GM12878 (cell line): ENCODE measurements at regions not wholly inside any gene's neighbourhood (a gene's known extent, or its start where the extent isn't known, plus 50 kb on each side); places are given as distances from the start of the nearest gene placed in this dataset.

Source experiments
- ATAC-seq: fragments of 200-7000 bp; cut with Tn5 transposase; 3 replicates; pipeline ENCODE4 v1.9.1; 2020; ENCODE audit warnings: mild to moderate bottlenecking, moderate library complexity
- BruUV-seq: library from RNA; stranded (reverse); fragments of 400-500 nt; replicated peaks from 2 replicates; lab custom pipeline; 2021; lab: Mats Ljungman, UMichigan
- CTCF ChIA-PET: fragments of 300-600 bp; sonication (Branson Sonifier 250); formaldehyde crosslinking; extraction: SDS; loops from one replicate; lab custom pipeline; 2021; ENCODE audit warnings: inconsistent platforms; lab: Yijun Ruan, JAX
- POLR2A ChIA-PET: fragments of 350-600 bp; formaldehyde crosslinking; extraction: SDS; loops from one replicate; lab custom pipeline; 2021; ENCODE audit warnings: inconsistent platforms; lab: Charles Lee
- RAD21 ChIA-PET: fragments of 300-600 bp; sonication (Branson Sonifier 250); formaldehyde crosslinking; loops from one replicate; lab custom pipeline; 2023; ENCODE audit warnings: antibody characterized with exemption; ENCODE audit not compliant: unreplicated experiment; lab: Charles Lee
- SMC1A ChIA-PET: fragments of 300-600 bp; sonication (Branson Sonifier 250); formaldehyde crosslinking; loops from one replicate; lab custom pipeline; 2023; ENCODE audit not compliant: unreplicated experiment, uncharacterized antibody; lab: Charles Lee
- DNase-seq: peaks from one replicate; pipeline ENCODE4 v3.0.0-alpha.2; 2011; ENCODE audit warnings: low read depth, low spot score
- FAIRE-seq: peaks from 3 replicates; lab custom pipeline; 2011; peaks lifted over from hg19 to GRCh38; lab: Jason Lieb, UNC
- H2AFZ ChIP-seq: 2 replicates; pipeline ENCODE4 v1.6.0; 2011; ENCODE audit warnings: low read depth, low read length, control low read depth; ENCODE audit not compliant: control insufficient read depth
- H3K27ac ChIP-seq: 2 replicates; pipeline ENCODE4 v1.5.1; 2011; ENCODE audit warnings: control low read depth; ENCODE audit not compliant: control insufficient read depth, insufficient read depth
- H3K27me3 ChIP-seq, 2 experiments: replicated peaks in 1 of 2; 2 replicates each; pipeline versions ENCODE4 v1.6.0 to v1.6.1; 2011; ENCODE audit warnings: low read length in 1 of 2; ENCODE audit not compliant: control insufficient read depth in 2 of 2, insufficient read depth in 2 of 2
- H3K36me3 ChIP-seq, 2 experiments: 2 replicates each; pipeline ENCODE4 v1.5.1; 2011; ENCODE audit warnings: low read length in 1 of 2; ENCODE audit not compliant: control insufficient read depth in 2 of 2, insufficient read depth in 2 of 2
- H3K4me1 ChIP-seq: 2 replicates; pipeline ENCODE4 v1.6.1; 2011; ENCODE audit warnings: mild to moderate bottlenecking, low read length, moderate library complexity, mixed read lengths; ENCODE audit not compliant: control insufficient read depth, insufficient read depth
- H3K4me2 ChIP-seq: 2 replicates; pipeline ENCODE4 v1.6.0; 2011; ENCODE audit warnings: control low read depth; ENCODE audit not compliant: control insufficient read depth, insufficient read depth
- H3K4me3 ChIP-seq: fragments of 200-600 bp; sonication (generic); 2 replicates; pipeline ENCODE4 v1.5.1; 2016
- H3K79me2 ChIP-seq: 2 replicates; pipeline ENCODE4 v1.6.0; 2011; ENCODE audit warnings: low read length; ENCODE audit not compliant: control insufficient read depth, insufficient read depth
- H3K9ac ChIP-seq: 2 replicates; pipeline ENCODE4 v1.8.0; 2011; ENCODE audit warnings: low read length, control low read depth, mixed read lengths; ENCODE audit not compliant: control insufficient read depth, insufficient read depth
- H3K9me3 ChIP-seq: replicated peaks from 3 replicates; pipeline ENCODE4 v1.5.1; 2011; ENCODE audit warnings: mild to moderate bottlenecking, low read length; ENCODE audit not compliant: control insufficient read depth, insufficient read depth
- H4K20me1 ChIP-seq: 2 replicates; pipeline ENCODE4 v1.6.0; 2011; ENCODE audit not compliant: control insufficient read depth, insufficient read depth
- ATF2 ChIP-seq: IDR thresholded peaks from 2 replicates; pipeline ENCODE4 v1.6.1; 2012; ENCODE audit warnings: low read length, inconsistent platforms
- CBX3 ChIP-seq: fragments of 200-600 bp; sonication (generic); IDR thresholded peaks from 2 replicates; pipeline ENCODE4 v1.6.1; 2016; ENCODE audit warnings: low read depth, borderline replicate concordance
- IRF5 ChIP-seq: fragments of 450-650 bp; IDR thresholded peaks from 2 replicates; pipeline ENCODE4 v1.6.1; 2017; ENCODE audit warnings: borderline replicate concordance
- REST ChIP-seq: IDR thresholded peaks from 2 replicates; pipeline ENCODE4 v1.6.1; 2012; ENCODE audit warnings: mild to moderate bottlenecking, low read depth, low read length
- SMAD5 ChIP-seq: IDR thresholded peaks from 2 replicates; pipeline ENCODE4 v1.6.1; 2016; ENCODE audit warnings: antibody characterized with exemption, low read depth
- STAT1 ChIP-seq: fragments of 450-650 bp; conservative IDR thresholded peaks from 2 replicates; pipeline ENCODE4 v1.6.1; 2014; ENCODE audit warnings: antibody characterized with exemption, mild to moderate bottlenecking
- WGBS: methylation state at CpG from one replicate; pipeline ENCODE4 v1.1.6; 2016; ENCODE audit warnings: low lambda C conversion rate; ENCODE audit not compliant: insufficient replicate concordance, insufficient coverage; ENCODE audit errors: missing lambda C conversion rate; 5-methylcytosine and 5-hydroxymethylcytosine counted together
- in situ Hi-C: fragments of 300-500 bp; cut with MboI; formaldehyde crosslinking; loops from 9 replicates; pipeline ENCODE4 v1.14.3; 2018; ENCODE audit warnings: mixed read lengths
- intact Hi-C: fragments of 100-400 bp; cut with micrococcal nuclease; formaldehyde crosslinking; loops from one replicate; pipeline ENCODE4 v1.14.2; 2022; ENCODE audit not compliant: unreplicated experiment

- no peaks in the 10 kb centered on the region for H3K79me2 ChIP-seq
- FAIRE-seq = no peak
- 28% methylated on average over 16 of the region's 16 CpGs for WGBS
- H4K20me1 ChIP-seq = no peaks in the 10 kb centered on the region
- H3K27me3 ChIP-seq = no peaks in the 10 kb centered on the region; a peak in 1 of 4 replicates
- intact Hi-C loops = no loop called here
- ATAC-seq = no peak
- H3K9ac ChIP-seq = no peak overlapping the region
- no peaks in the 10 kb centered on the region for H3K4me1 ChIP-seq
- no peak overlapping the region for H3K4me3 ChIP-seq
- no peak for DNase-seq
- no peak overlapping the region for H3K27ac ChIP-seq
- no peaks in the 10 kb centered on the region for H3K36me3 ChIP-seq
- in situ Hi-C loops = no loop called here
- H3K4me2 ChIP-seq = no peak overlapping the region
- TF ChIP-seq SMAD5 (no peak), IRF5 (no peak), REST (peak; percentile 74), CBX3 (no peak), ATF2 (no peak), STAT1 (no peak)
- TF ChIP-seq, all 136 proteins: peak for 1
- BruUV-seq = no TSS peak
- ChIA-PET CTCF (no interaction called here), RAD21 (no interaction called here), POLR2A (no interaction called here), SMC1A (no interaction called here)
- Histone ChIP-seq H2AFZ (no peak overlapping the region), H3K9me3 (no peaks in the 10 kb centered on the region)
These were observed 96.6 kb downstream of the MRM1 start for GRCh38 chr17:36697903-36698530.
